ENCODE measurements at regions not wholly inside any gene's neighbourhood (a gene's known extent, or its start where the extent isn't known, plus 50 kb on each side); places are given as distances from the start of the nearest gene placed in this dataset.

GRCh38 chr9:87319656-87320055 is 178.0 kb upstream of the DAPK1 start:
- TF ChIP-seq CTCF (conservative IDR thresholded peaks at IDR 0.05; ENCODE audit: low read length) (no peak), EZH2phosphoT487 (IDR thresholded peaks at IDR 0.05; ENCODE audit: borderline replicate concordance, low read depth, low read length) (no peak)

Data from OCI-LY7 (cell line).